ENCODE measurements at regions not wholly inside any gene's neighbourhood (a gene's known extent, or its start where the extent isn't known, plus 50 kb on each side); places are given as distances from the start of the nearest gene placed in this dataset.
A peak's percentile ranks its signal among the peaks of the same experiment; 100 is the strongest.

DNA sequence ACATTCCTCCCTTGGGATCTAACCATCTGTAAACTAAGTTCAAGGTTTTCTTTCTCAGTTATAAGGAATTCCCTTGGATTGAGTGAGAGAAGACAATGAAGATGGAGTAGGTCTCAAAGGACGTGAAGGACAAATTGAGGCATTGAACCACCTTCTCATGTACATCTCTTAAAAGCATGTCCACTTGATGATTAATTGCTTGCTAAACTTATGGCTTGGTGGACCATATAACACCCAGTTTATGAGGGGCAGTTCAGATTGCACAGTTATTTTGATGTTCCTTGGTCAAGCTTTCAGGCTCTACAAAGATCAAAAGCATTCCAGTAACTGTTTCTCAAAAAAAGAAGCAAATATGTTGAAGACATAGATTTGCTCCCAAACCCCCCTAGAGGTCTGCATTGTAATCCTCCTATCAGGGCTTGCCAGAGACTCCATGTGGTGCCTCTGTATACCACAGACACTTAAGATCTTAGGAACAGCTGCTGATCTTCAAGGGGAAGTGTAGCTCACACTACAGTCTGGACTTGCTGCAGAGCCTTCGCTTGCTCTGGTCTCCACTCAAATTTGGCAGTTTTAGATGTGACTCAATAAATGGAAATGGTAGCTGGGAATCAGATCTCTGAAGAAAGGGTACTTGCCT is 56.9 kb upstream of the ALDH1A1 start (continued):
- TF ChIP-seq DEAF1 (CRISPR knock-in tag; IDR thresholded peaks at IDR 0.05), result no peak
- no peak for TF ChIP-seq RFX7 (CRISPR knock-in tag; IDR thresholded peaks at IDR 0.05)
- no peak for TF ChIP-seq POLR2B (IDR thresholded peaks at IDR 0.05; ENCODE audit: low read depth, partially characterized antibody)
- no peak for TF ChIP-seq ZNF124 (CRISPR knock-in tag; IDR thresholded peaks at IDR 0.05)
- no peak for TF ChIP-seq NCOA2 (IDR thresholded peaks at IDR 0.05; ENCODE audit: partially characterized antibody in 2 of 2)
- TF ChIP-seq ZNF830 (CRISPR knock-in tag; IDR thresholded peaks at IDR 0.05), result no peak
- TF ChIP-seq YBX1 (IDR thresholded peaks at IDR 0.05), result no peak
- no peak for TF ChIP-seq SLC30A9 (CRISPR knock-in tag; IDR thresholded peaks at IDR 0.05)
- TF ChIP-seq C11orf30 (IDR thresholded peaks at IDR 0.05; ENCODE audit: low read depth), result no peak
- TF ChIP-seq EP300 (IDR thresholded peaks at IDR 0.05; ENCODE audit: low read length), result peak; percentile 67; the same call in 1 of the 2 replicates
- TF ChIP-seq, protein P1, sequence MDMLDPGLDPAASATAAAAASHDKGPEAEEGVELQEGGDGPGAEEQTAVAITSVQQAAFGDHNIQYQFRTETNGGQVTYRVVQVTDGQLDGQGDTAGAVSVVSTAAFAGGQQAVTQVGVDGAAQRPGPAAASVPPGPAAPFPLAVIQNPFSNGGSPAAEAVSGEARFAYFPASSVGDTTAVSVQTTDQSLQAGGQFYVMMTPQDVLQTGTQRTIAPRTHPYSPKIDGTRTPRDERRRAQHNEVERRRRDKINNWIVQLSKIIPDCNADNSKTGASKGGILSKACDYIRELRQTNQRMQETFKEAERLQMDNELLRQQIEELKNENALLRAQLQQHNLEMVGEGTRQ (CRISPR knock-in tag; IDR thresholded peaks at IDR 0.05), result peak; percentile 25; the same call in 1 of the 2 replicates
- peak; percentile 57 for TF ChIP-seq DPF2 (IDR thresholded peaks at IDR 0.05)
- no peak for TF ChIP-seq ZNF655 (CRISPR knock-in tag; IDR thresholded peaks at IDR 0.05)
- peak; percentile 67 for TF ChIP-seq KLF16 (IDR thresholded peaks at IDR 0.05)
- TF ChIP-seq CBX3 (IDR thresholded peaks at IDR 0.05; ENCODE audit: borderline replicate concordance in 1 of 2, low read length in 2 of 2), result peak in 1 of 2 experiments; percentile 61; a peak in 2 of 3 replicates
- peak; percentile 75 for TF ChIP-seq ARID1B (IDR thresholded peaks at IDR 0.05)
- TF ChIP-seq KAT2B (IDR thresholded peaks at IDR 0.05; ENCODE audit: low read depth, low read length), result no peak
- peak; percentile 74 for TF ChIP-seq FOXM1 (IDR thresholded peaks at IDR 0.05; ENCODE audit: low read depth)
- no peak for TF ChIP-seq FOXM1 (CRISPR knock-in tag; IDR thresholded peaks at IDR 0.05; ENCODE audit: low read depth)
- TF ChIP-seq, protein P2, sequence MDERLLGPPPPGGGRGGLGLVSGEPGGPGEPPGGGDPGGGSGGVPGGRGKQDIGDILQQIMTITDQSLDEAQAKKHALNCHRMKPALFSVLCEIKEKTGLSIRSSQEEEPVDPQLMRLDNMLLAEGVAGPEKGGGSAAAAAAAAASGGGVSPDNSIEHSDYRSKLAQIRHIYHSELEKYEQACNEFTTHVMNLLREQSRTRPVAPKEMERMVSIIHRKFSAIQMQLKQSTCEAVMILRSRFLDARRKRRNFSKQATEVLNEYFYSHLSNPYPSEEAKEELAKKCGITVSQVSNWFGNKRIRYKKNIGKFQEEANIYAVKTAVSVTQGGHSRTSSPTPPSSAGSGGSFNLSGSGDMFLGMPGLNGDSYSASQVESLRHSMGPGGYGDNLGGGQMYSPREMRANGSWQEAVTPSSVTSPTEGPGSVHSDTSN (CRISPR knock-in tag; IDR thresholded peaks at IDR 0.05; ENCODE audit: low read depth), result no peak
- TF ChIP-seq, protein P2 (tag; conservative IDR thresholded peaks at IDR 0.05; ENCODE audit: low read depth), result peak; percentile 45; the same call in 1 of the 2 replicates
- peak; percentile 31; the same call in 1 of the 2 replicates for TF ChIP-seq L3MBTL2 (IDR thresholded peaks at IDR 0.05)
- no peak for TF ChIP-seq SREBF2 (CRISPR knock-in tag; IDR thresholded peaks at IDR 0.05)
- TF ChIP-seq, protein P3, sequence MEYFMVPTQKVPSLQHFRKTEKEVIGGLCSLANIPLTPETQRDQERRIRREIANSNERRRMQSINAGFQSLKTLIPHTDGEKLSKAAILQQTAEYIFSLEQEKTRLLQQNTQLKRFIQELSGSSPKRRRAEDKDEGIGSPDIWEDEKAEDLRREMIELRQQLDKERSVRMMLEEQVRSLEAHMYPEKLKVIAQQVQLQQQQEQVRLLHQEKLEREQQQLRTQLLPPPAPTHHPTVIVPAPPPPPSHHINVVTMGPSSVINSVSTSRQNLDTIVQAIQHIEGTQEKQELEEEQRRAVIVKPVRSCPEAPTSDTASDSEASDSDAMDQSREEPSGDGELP (CRISPR knock-in tag; IDR thresholded peaks at IDR 0.05; ENCODE audit: borderline replicate concordance), result peak; percentile 75
